NCI-H1417 treated with DMSO at 0.1 percent for 48 hours (cell line): ENCODE measurements at regions not wholly inside any gene's neighbourhood (a gene's known extent, or its start where the extent isn't known, plus 50 kb on each side); places are given as distances from the start of the nearest gene placed in this dataset.
"Not testable (repeated sequence)": the region's sequence is repeated elsewhere in the genome, so short reads cannot be mapped to it uniquely, and the experiment has no call there.

Experiments
- DNase-seq: peaks from one replicate; lab custom pipeline; 2025; lab: John Stamatoyannopoulos, UW

DNA sequence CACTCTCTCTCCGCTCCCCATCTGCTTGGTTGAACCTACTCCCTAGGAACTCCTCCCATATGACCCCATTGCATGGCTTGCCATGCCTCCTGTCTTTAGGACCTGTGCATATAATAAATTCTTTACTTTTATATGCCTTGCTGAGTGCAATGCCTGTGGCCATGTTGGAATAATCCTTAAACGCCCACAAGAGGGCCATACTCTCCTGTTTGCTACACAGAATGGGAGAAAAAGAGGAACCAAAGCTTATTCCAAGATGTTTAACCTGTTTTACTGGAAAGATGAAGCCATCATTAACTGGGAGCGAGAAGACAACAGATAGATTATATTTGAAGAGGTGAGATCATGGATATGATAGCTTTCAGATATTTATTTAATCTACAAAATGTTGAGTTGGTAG lies 1097.8 kb downstream of the NAALADL2 start:
- DNase-seq = no peak

DNA sequence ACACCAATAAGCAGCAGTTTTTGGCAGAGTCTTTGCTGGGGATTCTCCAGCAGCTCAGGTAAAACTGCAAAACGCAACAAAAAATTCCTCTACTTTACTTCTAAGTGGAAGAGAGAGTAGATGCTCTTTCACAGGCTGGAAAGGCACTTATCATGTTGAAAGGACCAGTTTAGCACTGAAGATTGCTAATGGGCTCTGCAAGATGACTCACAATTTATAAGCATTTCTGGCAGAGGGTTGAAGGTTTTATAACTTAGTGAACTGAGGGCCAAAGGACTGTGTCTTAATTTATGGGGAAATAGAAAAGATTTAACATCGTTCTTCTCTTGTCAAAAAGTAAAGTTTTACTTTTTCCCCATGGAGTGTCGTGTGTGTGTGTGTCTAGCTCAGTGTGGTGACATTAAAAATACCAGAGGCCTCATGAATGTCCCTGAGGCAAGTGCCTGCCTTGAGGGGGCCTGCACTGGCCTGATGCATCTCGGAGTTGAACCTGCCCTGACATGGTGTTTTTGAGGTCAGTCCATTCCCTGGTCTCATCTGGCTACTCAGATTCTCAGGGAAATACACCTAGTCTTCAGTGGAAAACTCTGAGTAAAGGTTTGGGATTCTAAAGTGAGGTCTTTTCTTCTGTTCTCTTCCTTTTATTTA lies 1092.0 kb downstream of the NAALADL2 start:
- no peak for DNase-seq

DNA sequence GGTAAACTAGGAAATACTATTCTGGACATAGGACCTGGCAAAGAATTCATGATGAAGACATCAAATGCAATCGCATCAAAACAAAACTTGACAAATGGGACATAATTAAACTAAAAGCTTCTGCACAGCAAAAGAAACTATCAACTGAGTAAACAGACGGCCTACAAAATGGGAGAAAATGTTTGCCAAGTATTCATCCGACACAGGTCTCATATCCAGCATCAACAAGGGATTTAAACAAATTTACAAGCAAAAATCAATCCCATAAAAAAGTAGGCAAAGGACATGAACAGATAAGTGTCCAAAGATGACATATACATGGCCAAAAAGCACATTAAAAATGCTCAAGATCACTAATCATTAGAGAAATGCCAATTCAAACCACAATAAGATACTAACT lies 1088.9 kb downstream of the NAALADL2 start:
- peak; percentile 46 for DNase-seq

DNA sequence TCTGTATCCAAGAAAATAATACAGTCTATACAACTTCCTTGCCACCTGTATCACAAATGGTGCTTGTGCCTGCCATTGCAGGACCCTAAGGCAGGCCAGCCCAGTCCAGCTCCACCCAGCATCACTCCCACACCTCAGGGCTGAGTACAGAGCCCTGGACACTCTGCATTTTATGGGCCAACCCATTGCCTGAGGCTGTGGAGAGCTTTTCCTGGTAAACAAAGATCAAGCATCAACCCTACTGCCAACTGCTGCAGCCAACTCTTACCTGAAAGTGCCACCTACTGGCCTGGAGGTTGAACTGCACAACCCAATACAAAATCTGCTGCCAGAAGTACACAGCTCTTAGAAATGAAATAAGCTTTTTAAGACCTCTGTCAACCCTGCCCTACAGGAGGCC lies 1082.2 kb downstream of the NAALADL2 start:
- no peak for DNase-seq

DNA sequence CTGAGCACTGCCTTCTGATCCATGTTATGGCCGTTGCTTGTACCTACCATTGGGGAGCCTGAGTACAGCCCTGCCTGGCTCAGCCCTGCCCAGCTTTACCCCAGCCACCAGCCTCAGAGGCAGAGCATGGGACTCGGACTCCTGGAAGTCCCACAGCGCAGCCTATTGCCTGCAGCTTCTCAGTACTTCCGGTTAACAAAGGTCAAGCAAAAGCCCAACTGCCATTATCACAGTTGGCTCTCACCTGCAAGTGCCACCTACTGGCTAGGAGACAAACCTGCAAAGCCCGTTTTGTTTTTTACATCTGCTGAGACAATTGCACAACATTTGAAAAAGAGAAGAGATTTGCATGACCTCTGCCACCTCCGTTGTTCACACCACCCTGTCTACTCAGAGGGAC lies 1081.7 kb downstream of the NAALADL2 start:
- no peak for DNase-seq

DNA sequence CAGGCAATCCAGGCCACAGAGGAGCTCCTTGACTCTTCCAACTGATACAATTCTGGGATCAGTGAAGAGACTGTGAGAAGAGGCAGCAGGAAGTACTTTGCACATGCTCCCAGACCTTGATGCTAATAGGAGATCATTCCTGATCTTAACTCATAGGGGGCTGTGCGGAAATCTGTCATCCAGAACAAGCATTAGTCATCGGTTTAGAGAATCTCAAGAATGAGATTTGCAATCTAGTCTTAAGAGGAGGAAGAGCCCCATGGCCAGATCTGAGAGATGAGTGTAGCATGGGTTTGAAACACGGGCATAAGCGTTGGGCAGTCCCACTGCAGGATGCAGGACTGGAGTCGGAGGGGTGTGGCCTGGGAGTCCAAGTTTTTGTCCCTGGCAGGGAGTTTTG lies 1081.1 kb downstream of the NAALADL2 start:
- DNase-seq = no peak

DNA sequence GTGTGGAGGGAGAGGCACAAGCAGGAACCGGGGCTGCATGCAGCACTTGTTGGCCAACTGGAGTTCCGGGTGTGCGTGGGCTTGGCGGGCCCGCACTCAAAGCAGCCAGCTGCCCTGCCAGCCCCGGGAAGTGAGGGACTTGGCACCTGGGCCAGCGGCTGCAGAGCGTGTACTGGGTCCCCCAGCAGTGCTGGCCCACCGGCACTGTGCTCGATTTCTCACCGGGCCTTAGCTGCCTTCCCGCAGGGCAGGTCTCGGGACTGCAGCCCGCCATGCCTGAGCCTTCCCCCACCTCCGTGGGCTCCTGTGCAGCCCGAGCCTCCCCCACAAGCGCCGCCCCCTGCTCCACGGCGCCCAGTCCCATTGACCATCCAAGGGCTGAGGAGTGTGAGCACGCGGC lies 1078.2 kb downstream of the NAALADL2 start:
- DNase-seq = not testable (repeated sequence)

DNA sequence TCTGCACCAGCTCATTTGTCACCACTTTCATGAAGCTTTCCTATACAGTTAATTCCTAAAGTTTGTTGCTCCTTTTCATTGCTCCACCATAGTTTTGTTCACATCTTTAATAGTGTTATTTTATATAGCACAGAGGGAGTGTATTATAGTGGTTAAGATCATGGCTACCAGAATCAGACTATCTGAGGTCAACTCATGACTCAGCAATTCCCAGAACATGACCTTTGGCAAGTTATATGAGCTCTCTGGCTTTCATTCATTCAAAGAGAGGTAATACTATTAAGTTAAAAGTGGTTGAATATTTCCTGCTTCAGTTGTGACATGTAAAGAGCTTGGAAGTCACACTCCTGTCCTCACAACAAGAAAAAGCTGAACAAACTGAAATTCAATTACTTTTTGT lies 1073.5 kb downstream of the NAALADL2 start:
- DNase-seq = no peak

DNA sequence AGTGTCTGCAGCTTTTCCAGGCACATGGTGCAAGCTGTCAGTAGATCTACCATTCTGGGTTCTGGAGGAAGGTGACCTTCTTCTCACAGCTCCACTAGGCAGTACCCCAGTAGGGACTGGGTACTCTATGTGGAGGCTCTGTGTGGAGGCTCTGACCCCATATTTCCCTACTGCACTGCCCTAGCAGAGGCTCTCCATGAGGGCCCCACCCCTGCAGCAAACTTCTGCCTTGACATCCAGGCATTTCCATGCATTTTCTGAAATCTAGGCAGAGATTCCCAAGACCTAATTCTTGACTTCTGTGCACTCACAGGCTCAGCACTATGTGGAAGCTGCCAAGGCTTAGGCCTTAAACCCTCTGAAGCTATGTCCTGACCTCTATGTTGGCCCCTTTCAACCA lies 1060.0 kb downstream of the NAALADL2 start:
- no peak for DNase-seq

DNA sequence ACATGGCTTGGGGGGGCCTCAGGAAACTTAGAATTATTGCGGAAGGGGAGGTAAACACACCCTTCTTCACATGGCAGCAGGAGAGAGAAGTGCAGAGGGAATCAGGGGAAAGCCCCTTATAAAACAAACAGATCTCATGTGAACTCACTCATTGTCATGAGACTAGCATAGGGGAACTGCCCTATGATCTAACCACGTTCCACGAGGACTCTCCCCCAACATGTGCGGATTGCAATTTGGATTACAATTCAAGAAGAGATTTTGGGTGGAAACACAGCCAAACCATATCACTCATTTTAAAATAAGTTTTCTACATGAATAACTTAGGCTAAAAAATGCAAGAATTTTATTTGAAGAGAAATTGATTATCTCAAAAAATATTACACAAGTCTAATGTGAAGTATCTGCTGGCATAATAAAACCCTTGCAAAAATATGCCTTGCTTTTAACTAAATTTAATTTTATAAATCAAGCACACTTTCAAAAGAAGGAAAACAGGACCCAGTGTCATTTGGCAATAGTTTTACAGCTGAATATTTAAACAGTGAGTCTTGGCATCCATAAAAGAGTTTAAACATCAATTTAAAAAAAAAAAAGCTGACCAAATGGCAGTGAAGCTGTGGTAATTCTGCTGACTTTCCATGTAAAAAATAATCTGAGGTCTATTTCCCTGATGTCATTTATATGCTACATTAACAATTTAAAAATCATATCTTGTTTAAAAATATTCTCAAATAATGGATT lies 1057.2 kb downstream of the NAALADL2 start:
- DNase-seq = no peak

DNA sequence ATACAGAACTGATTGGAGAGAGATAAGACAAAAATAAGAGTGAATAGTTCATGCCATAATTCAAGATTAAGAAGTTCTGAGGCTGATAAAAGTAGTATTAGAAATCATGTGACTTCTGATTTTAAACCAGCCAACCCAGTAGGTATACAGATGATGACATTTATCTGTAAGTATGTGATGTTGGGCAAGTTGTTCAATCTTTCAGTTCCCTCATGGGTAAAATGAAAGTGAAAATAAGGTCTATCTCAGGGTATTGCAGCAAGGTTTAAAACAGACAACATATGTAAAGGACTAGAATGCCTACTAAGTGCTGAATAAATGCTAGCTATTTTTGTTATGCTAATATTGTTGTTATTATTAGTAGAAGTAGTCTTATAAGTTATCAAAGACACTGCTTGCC lies 1055.7 kb downstream of the NAALADL2 start:
- no peak for DNase-seq

DNA sequence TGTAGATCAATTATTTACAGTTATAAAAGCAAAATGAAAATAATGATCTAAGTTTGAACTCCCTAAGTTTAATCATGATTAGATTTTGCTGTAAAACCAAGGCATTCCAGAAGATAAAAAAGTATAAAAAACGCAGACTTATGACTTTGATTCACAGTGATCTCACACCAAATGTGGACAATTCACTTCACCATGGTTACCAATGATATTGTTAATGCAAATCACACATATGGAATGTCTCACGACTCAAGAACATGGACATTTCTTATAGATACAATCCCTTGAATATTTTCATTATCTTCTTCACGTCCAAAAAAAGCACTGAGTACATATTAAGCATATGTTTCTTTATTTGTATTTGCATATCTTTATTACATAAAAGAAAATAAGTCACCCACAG lies 1054.2 kb downstream of the NAALADL2 start:
- no peak for DNase-seq

DNA sequence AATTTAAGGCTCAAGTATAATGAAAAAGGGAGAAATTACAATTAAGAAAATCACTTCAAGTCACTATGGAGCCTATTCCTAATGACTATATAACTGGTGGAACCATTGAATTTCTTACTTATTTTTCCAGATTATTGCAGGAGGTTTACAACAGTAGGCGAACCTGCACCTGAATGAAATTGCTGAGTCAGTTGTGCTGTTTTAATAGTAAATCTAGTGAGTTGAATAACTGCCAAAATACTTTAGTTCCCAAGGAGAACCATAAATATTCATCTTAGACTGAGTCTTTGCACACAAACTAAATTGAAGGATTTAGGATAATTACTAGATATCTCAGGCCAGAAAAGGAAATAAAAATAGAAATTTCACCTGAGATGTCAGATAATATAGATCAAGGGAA lies 1052.8 kb downstream of the NAALADL2 start:
- DNase-seq = no peak

DNA sequence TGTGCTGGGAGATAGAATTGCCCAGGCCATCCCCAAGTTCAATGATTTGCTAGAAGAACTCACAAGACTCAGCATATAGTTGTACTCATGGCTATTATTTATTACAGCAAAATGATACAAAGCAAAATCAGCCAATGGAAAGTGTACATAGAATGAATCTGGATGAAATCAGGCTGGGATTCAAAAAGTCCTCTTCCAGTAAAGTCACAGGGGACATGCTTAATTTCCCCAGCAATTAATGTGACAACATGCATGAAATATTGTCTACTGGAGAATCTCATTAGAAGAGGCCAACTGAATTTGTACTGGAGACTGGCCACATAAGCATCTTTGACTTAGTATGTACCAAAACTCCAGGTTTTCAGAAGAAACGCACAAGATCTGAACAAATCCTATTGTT lies 1043.1 kb downstream of the NAALADL2 start:
- DNase-seq = no peak

DNA sequence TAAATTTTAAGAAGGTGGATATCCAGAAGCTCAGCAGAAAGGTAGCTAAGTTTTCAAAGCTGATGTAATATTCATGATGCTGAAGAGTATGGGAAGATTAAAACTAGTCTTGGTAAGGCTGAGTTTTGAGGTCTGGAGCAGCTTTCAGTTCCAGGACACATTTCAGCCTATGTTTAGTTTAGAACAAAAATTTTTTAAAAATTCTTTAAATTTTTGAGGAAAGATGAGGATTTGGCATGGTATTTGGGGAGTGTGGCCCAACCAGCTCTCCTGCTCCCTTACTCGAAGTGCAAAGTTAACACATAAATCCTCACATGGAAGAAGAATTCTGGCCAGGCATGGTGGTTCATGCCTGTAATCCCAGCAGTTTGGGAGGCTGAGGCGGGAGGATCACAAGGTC lies 1039.1 kb downstream of the NAALADL2 start:
- DNase-seq = no peak

DNA sequence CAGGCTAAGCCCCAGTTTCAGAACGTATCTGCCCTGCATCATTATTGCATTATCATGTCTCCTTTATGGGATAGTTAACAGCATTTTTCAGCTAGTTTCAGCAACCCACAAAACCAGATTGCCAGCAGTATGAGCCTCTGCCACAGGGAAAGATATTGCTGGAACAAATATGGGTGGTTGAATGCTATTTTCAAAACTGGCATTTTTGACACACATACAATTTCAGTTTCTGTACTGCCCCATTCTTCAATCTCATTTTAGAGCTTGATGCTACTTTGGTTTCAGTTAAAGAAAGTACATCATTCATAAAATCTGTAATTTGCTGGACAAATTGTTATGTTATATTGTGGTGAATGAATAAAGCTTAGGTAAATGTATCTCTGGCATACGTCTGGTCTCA lies 1037.5 kb downstream of the NAALADL2 start:
- DNase-seq = no peak

DNA sequence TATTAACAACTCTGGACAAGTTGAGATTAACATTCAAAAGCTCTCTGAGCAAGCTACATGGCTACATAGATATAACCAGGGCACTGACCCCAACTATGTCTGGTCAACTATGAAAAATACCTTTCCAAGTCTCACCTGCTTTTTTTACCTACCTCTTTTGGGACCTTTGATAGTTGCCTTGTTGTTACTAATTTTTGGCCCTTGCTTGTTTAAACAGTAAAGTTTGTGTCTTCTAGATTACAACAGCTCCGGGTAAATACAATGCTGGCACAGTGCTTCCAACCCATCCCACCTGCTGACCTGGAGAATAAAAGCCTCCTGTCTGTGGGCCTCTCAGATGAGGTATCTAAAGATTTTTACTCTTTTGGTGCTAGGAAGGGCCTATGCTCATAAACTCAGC lies 1036.6 kb downstream of the NAALADL2 start:
- DNase-seq = no peak

DNA sequence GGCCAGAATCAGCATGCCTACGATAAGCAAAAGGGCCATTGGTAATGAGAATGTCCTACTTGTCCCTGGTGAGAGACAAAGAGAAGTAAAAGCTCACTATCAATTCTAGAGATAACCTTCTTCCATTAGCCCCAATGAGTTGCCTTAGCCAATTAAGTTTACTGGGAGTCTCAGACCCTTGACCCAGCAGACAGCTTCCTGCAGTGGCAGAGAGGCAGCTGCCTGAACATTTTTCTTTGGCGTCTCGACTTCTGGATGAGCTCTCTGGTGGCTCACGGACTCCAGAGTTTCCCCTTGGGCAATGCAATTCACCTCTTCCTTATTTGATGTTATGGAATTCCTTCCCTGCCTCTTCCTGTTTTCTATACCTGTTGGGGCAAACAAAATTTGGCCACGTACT lies 1034.4 kb downstream of the NAALADL2 start:
- DNase-seq = no peak

DNA sequence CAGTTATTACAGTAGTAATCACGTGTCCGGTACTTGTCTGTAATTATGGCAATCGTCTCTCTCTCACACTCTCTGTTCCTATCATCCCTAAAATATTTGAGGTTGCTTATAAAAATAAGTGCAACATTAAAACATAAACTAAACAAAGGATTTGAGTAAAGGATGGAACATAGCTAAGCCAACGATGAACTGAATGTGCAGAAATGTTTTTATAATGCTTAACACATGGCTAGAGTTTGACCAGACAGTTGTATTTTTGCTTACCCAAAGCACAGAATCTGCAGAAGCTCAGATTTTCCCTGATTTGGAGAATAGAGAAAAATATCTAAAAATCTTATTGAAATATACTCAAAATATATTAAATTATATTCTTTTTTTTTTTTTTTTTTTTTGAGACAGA lies 1030.9 kb downstream of the NAALADL2 start:
- DNase-seq = no peak

DNA sequence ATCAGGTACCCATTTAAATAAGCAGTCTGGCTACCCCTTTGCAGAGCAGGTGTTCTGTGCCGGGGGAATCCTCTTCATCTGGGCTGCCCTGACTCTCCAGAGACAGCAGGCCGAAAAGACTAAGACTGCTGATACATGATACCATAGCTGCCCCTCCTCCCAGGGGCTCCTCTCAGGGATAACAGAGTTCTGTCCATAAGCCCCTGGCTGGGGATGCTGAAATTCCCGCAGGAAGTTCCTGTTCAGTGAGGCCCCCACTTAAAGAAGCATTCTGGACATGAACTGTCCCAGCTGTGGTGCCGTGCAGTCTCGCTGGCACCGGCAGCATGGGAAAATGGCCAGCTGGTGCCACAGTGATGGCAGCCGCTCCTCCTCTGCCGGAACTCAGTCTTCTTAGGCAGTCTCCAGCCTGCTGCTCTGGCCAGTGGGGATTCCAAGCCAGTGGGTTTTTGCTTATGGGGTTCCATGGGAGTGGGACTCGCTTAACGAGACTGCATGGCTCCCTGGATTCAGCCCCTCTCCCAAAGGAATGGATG lies 1026.2 kb downstream of the NAALADL2 start:
- DNase-seq = no peak

DNA sequence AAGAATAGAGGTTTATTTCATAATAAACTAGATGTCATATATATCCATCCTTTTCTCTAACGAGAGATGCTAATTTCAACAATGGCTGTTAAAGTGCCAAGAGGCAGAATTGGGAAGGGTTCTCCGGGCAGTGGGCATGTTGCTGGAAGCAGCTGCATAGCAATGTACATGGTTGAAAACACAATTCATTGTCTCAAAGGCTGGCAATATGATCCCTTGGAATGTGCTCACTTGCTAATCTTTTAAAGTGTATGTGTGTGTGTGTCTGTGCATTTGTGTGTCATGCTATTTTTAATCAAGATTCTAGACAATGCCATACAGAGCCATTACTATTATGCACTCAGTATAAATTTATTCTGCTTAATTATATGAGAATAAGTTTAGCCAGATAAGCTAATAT lies 1020.3 kb downstream of the NAALADL2 start:
- DNase-seq = no peak

DNA sequence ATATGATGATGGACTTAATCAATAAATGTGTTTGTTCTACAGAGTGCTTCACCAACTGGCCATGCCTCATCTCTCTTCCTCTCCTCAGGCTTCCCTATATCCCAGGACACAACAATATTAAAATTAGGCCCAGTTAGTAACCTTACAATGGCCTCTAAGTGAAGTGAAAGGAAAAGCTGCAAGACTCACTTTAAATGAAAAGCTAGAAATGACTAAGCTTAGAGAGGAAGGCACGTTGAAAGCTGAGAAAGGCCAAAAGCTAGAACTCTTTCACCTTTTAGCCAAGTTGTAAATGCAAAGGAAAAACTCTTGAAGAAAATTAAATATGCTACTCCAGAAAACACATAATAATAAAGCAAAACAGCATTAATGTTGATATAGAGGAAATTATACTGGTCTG lies 1010.3 kb downstream of the NAALADL2 start:
- no peak for DNase-seq

DNA sequence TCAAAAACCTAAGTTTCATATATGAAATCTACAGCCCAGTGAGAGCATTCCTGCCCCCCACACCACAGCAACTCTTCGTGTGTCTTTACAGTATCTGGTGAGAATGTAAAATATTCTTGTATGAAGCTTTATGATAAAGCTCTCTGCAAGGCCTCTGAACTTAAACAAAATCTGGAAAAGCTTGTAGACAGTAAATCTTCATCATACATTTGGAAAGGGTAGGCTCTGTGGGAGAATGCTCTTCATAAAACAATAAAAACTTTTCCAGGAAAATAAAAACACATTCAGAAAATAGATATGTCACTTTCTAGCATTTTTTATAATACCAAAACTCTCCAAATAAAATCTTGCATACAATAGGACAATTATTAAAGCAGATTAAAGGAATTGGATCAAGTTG lies 1009.5 kb downstream of the NAALADL2 start:
- no peak for DNase-seq

DNA sequence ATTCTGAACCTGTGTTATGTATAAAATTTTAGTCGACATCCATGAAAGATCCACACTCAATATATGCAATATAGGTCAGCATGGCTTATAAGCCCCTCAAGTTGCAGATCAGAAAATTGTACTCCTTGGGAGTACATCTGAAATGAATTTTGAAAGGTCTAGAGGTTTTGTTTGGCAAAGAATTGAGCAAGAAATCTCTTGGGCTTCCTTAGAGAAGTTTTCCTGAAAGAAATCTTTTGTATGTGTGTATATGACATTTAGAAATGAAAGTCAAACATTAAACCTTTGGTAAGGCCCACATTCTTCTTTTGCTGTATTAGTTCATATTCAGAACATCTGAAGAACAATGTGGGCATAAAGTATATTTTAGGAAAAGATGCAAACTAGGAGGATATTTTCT lies 1006.6 kb downstream of the NAALADL2 start:
- no peak for DNase-seq
